ENCODE measurements at regions not wholly inside any gene's neighbourhood (a gene's known extent, or its start where the extent isn't known, plus 50 kb on each side); places are given as distances from the start of the nearest gene placed in this dataset.
"Not testable (repeated sequence)": the region's sequence is repeated elsewhere in the genome, so short reads cannot be mapped to it uniquely, and the experiment has no call there.

DNA sequence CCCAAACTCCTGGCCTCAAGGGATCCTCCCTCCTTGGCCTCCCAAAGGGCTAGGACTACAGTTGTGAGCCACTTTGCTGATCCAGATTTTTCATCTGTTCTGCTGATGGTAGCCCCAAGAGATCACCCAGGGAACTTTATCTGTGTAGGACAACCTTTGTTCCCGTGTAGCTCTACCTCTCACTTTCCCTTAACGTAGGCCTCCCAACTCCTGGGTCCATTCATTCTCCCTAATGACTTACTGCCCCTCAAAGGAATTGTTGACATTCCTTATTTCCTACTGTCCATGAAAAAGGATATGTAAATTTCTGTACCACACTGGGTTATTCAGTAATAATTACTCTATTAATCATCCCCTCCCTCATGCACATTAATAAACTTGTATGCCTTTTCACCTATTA is 51.0 kb upstream of the PHF24 start:
- no peak for DNase-seq

DNA sequence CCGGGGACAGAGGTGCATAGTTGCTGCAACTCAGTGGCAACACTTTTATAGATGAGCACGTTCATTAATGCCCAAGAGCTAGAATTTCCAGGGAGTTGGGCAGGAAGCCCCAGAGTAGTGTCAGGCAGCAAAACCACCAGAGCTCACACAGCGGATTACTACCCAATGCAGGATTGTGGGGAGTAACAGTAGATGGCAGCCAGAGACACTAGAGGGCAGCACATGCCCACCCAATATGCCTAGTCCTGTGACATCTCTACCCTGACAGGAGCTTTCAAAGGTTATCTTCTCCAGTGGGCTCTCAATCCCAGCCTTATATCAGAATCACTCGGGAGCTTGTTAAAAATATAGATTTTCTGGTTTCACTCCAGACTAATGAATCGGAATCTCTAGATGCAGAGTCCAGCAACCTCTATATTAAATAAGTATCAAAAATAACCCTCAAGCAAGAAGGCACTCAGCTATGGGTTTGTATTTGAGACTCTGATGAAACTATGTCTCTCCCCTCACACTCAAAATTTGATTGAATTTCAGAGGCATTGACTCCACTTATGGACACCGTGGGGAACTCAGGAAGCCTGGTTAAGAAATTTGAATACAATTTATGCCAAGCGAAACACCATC is 58.4 kb upstream of the PHF24 start:
- DNase-seq, result peak; percentile 57

DNA sequence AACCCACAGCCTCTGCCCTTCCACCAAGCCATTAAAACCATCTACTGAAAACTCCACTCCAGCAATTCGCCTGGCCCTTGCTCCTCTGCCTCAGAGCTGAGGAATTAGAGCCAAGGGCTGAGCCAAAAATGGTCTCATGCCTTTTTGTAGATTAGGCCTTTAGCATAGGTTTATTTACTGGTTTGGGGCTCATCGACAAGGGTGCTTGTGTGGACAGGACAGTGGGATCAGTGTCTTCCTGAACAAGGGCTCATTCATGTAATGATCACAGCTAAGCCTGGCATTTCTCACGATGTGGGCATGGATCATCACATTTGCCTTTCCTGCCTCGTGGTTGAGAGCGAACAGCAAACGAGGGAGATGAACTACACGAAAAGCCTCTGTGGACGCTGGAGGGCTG is 59.2 kb upstream of the PHF24 start:
- DNase-seq, result no peak

DNA sequence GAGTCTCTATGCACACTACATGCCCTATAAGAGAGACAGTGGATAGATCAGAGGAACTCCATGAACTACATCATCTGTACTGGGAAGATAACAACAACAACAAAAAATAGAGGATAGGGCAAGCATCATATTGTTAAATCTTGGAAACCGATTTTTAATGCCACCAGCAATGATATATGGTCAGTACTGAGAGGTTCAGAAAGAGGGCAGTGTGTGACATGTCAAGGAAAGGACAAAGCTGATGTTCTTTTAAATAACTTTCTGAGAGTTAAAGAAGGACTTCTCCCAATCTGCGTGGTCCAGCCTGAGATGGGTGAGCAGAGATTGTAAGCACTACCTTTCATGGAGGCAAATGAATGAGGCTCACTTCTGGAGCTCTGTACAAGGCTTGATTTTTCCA is 62.0 kb upstream of the PHF24 start:
- DNase-seq, result no peak

GRCh38 chr9:34892886-34893285 is 65.2 kb upstream of the PHF24 start:
- DNase-seq, result no peak

DNA sequence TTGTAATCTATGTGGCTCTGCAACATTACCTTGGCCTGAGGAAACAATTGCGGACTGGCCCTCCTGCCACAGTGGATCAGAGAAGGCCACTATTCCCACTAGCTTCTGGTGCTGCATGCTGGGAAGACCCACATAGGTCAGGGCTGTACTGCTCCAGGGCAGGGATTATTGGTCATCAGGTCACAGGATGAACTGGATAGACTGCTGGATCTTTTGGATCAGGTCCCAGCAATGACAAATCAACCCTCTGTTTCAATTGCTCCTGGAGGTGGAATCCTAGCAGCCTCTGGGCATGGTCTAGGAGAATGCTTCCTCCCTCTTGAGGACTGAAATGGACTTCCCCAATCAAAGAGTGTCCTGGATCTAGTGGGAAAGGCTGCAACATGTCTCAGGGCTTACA is 66.7 kb upstream of the PHF24 start:
- no peak for DNase-seq

DNA sequence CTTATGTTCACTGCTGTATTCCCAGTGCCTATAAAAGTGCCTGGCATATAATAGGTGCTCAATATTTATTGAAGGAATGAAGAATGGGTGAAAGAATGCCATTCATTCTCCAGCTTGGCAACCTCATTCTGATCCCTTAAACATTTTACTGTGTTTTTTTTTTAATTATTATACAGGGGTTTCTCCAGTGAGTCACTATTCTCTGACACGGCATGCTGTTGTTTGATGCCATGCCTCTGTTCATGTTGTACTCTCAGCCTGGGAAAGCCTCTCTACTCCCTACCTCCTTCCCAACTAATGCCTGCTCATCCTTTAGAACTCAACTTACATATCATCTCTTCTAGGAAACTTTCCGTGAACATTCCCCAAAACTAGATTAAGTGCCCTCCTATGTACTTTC is 70.2 kb upstream of the PHF24 start:
- DNase-seq, result no peak

- DNase-seq, result no peak
These were observed 73.3 kb upstream of the PHF24 start for GRCh38 chr9:34884747-34885189.

DNA sequence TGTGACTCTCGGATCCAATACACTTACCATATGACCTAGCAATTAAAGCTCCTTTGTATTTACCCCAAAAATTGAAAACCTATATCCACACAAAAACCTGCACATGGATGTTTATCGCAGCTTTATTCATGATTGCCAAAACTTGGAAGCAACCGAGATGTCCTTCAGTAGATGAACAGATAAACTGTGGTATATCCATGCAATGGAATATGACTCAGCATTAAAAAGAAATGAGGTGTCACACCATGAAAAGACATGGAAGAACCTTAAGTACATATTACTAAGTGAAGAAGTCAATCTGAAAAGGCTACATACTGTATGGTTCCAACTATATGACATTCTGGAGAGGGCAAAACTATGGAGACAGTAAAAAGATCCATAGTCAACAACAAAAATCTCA is 82.0 kb upstream of the PHF24 start:
- DNase-seq, result no peak

DNA sequence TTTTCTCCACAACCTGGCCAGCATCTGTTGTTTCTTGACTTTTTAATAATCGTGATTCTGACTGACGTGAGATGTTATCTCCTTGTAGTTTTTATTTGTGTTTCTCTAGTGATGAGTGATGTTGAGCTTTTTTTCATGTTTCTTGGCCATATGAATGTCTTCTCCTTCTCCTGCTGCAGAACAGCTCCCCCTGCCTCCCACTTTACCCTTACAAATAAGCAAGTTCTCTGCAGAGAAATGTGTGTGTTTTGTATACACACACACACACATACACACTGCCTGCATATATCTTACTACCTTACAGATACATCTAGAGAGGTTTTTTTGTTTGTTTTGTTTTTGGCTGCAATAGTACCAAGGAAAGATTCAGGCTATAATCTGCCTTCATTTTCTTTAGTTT is 88.7 kb upstream of the PHF24 start:
- DNase-seq, result peak; percentile 11

- DNase-seq, result no peak
These were observed 91.5 kb upstream of the PHF24 start for GRCh38 chr9:34866614-34867013.

DNA sequence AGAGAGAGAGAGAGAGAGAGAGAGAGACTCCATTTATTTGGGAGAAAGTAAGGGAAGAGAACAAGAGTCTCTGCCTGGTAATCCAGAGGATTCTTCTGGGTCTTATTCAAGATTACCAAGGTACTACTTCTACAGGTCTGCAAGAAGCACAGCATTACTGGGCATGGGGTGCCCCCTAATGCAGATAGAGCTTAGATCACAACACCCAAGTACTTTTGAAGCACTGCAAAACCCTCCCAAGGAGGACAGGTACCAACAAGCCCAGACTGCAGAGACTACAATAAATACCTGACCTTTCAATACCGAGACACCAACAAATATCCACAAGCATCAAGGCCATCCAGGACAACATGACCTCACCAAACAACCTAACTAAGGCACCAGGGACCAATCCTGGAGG is 94.7 kb upstream of the PHF24 start:
- DNase-seq, result no peak

- no peak for DNase-seq
These were observed 95.2 kb upstream of the PHF24 start for GRCh38 chr9:34862836-34863235.

- no peak for DNase-seq
These were observed 96.0 kb upstream of the PHF24 start for GRCh38 chr9:34862043-34862442.

DNA sequence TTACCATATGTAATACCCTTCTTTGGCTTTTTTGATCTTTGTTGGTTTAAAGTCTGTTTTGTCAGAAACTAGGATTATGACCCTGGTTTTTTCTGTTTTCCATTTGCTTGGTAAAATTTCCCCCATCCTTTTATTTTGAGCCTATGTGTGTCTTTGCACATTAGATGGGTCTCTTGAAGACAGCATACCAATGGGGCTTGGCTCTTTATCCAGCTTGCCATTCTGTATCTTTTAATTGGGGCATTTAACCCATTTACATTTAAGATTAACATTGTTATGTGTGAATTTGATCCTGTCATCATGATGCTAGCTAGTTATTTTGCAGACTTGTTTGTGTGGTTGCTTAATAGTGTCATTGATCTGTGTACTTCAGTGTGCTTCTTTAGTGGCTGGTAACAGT is 103.1 kb upstream of the PHF24 start:
- not testable (repeated sequence) for DNase-seq

- no peak for DNase-seq
These were observed 120.1 kb upstream of the CCL21 start for GRCh38 chr9:34830068-34830467.

GRCh38 chr9:34826999-34827538 is 117.1 kb upstream of the CCL21 start:
- no peak for DNase-seq

DNA sequence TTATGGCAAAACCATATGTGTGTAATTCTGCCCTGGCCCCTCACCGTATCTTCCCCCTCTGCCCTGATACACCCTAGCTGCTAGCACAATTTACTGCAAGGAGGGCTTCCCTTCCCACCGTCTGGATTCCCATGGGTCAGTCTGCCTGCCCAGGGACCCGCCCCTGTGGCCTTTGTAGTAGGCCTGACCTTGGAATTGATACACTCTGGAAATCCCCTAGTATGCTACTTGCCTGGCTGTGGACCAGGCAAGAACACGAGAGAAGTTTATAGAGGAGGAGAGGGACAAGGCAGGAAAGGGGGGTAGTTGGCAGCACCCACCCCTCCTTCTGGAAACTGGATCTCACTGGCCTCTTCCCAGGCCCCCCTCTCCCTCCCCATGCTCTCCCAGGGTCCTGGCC is 115.8 kb upstream of the CCL21 start:
- no peak for DNase-seq

GRCh38 chr9:34823778-34824177 is 113.8 kb upstream of the CCL21 start:
- no peak for DNase-seq

DNA sequence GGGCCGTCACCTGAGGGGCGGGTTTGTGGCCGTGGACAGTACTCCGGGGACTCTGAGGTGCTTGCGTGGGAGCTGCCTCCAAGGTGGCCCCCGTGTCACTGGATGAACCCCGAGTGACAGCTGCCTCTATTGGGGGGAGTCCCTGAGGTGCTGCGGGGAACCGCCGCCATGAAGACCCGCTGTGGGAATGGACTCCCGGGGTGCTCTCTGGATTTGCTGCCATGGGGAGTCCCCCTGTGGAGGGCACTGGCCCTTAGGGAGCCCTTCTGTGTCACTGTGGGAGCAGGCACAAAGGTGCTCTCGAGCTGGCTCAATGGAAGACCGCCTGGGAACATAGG is 100.2 kb upstream of the CCL21 start:
- no peak for DNase-seq

- DNase-seq, result no peak
These were observed 99.7 kb upstream of the CCL21 start for GRCh38 chr9:34809504-34810186.

- no peak for DNase-seq
These were observed 93.0 kb upstream of the CCL21 start for GRCh38 chr9:34802916-34803315.

- no peak for DNase-seq
These were observed 87.4 kb upstream of the CCL21 start for GRCh38 chr9:34797367-34797766.

- no peak for DNase-seq
These were observed 87.0 kb upstream of the CCL21 start for GRCh38 chr9:34796924-34797323.

DNA sequence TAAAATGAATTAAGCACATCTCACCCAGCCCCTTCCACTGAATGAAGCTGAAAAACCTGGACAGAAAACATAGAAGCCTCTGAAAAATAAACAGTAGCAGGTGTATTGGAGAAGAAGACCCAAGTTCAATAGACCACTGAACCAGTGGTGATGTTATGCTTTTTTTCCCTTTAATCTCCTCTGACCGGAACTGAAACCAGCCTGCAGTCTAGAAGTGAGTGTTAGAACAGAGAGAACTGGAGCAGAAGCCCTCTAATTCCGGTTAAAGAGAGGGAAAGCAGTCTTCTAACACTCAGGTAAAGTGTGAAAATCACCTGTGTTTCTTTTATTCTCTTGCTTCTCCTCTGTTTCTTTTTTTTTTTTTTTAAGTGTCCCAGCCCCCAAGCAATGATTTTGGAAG is 83.5 kb upstream of the CCL21 start:
- DNase-seq, result no peak
